ENCODE measurements at regions not wholly inside any gene's neighbourhood (a gene's known extent, or its start where the extent isn't known, plus 50 kb on each side); places are given as distances from the start of the nearest gene placed in this dataset.

DNA sequence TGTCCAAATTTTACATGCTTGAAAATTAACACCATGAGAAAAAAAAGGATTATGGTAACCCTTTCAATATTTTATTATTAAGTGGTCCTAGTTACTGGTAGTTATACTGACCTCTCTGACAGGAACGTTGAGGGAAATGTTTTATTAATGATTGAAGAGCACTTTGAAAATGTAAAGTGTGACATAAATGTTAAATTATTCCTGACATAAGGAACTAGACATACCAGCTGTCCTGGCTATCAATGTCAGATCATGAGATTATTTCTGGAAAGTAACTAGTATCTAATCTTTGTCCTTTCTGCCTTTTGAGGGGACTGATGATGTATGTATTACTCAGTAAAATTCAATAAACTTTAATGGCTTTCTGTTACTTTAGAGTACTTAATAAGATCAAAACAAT lies 1538.5 kb upstream of the CDH6 start:
- TF ChIP-seq, protein P1, sequence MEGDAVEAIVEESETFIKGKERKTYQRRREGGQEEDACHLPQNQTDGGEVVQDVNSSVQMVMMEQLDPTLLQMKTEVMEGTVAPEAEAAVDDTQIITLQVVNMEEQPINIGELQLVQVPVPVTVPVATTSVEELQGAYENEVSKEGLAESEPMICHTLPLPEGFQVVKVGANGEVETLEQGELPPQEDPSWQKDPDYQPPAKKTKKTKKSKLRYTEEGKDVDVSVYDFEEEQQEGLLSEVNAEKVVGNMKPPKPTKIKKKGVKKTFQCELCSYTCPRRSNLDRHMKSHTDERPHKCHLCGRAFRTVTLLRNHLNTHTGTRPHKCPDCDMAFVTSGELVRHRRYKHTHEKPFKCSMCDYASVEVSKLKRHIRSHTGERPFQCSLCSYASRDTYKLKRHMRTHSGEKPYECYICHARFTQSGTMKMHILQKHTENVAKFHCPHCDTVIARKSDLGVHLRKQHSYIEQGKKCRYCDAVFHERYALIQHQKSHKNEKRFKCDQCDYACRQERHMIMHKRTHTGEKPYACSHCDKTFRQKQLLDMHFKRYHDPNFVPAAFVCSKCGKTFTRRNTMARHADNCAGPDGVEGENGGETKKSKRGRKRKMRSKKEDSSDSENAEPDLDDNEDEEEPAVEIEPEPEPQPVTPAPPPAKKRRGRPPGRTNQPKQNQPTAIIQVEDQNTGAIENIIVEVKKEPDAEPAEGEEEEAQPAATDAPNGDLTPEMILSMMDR (IDR thresholded peaks at IDR 0.05; ENCODE audit: extremely low read depth in 1 of 2, insufficient read depth in 1 of 2, low read depth in 1 of 2, low read length in 2 of 2): no peak
- no peak for TF ChIP-seq EZH2 (IDR thresholded peaks at IDR 0.05; ENCODE audit: borderline replicate concordance, low read depth, low read length, severe bottlenecking)

Measured in endothelial cell of umbilical vein (primary cell).